RPMI7951 (cell line): ENCODE measurements at regions not wholly inside any gene's neighbourhood (a gene's known extent, or its start where the extent isn't known, plus 50 kb on each side); places are given as distances from the start of the nearest gene placed in this dataset.
"Not testable (repeated sequence)": the region's sequence is repeated elsewhere in the genome, so short reads cannot be mapped to it uniquely, and the experiment has no call there.

ENCODE experiments used
- DNase-seq: peaks from one replicate; pipeline ENCODE4 v3.0.0-alpha.2; 2012; ENCODE audit warnings: low read depth

- no peak for DNase-seq
These were observed 107.5 kb upstream of the NCOR2 start for GRCh38 chr12:124674937-124675336.

- DNase-seq, result no peak
These were observed 106.6 kb upstream of the NCOR2 start for GRCh38 chr12:124673801-124674617.

GRCh38 chr12:124669271-124669721 lies 101.9 kb upstream of the NCOR2 start:
- not testable (repeated sequence) for DNase-seq

GRCh38 chr12:124668602-124669001 lies 101.2 kb upstream of the NCOR2 start:
- no peak for DNase-seq

GRCh38 chr12:124667506-124668326 lies 100.3 kb upstream of the NCOR2 start:
- DNase-seq, result no peak

GRCh38 chr12:124666722-124667259 lies 99.4 kb upstream of the NCOR2 start:
- no peak for DNase-seq

GRCh38 chr12:124665511-124665910 lies 98.1 kb upstream of the NCOR2 start:
- DNase-seq, result no peak

- DNase-seq, result no peak
These were observed 97.1 kb upstream of the NCOR2 start for GRCh38 chr12:124664395-124665111.

- peak; percentile 51 for DNase-seq
These were observed 96.5 kb upstream of the NCOR2 start for GRCh38 chr12:124663771-124664366.

- no peak for DNase-seq
These were observed 95.8 kb upstream of the NCOR2 start for GRCh38 chr12:124663206-124663605.

GRCh38 chr12:124661341-124661740 lies 93.9 kb upstream of the NCOR2 start:
- DNase-seq, result no peak

GRCh38 chr12:124660851-124661250 lies 93.4 kb upstream of the NCOR2 start:
- DNase-seq, result no peak

GRCh38 chr12:124658806-124659402 lies 91.5 kb upstream of the NCOR2 start:
- DNase-seq, result no peak

- no peak for DNase-seq
These were observed 90.9 kb upstream of the NCOR2 start for GRCh38 chr12:124658302-124658701.

- no peak for DNase-seq
These were observed 89.6 kb upstream of the NCOR2 start for GRCh38 chr12:124656947-124657434.

GRCh38 chr12:124655698-124656516 lies 88.5 kb upstream of the NCOR2 start:
- DNase-seq, result peak; percentile 84

- DNase-seq, result peak; percentile 42
These were observed 87.8 kb upstream of the NCOR2 start for GRCh38 chr12:124655048-124655697.

GRCh38 chr12:124654666-124655047 lies 87.2 kb upstream of the NCOR2 start:
- DNase-seq, result no peak

- no peak for DNase-seq
These were observed 85.9 kb upstream of the NCOR2 start for GRCh38 chr12:124653169-124653931.
